Breast epithelium (tissue), 3 donors: ENCODE measurements at regions not wholly inside any gene's neighbourhood (a gene's known extent, or its start where the extent isn't known, plus 50 kb on each side); places are given as distances from the start of the nearest gene placed in this dataset.

Experiments
- POLR2A ChIP-seq: fragments of 450-650 bp; IDR thresholded peaks from one replicate; pipeline ENCODE4 v1.6.1; 2016; ENCODE audit warnings: antibody characterized with exemption, mild to moderate bottlenecking, moderate library complexity
- POLR2AphosphoS5 ChIP-seq, 3 donors: sonication (generic); formaldehyde crosslinking; IDR thresholded peaks; one replicate each; pipeline ENCODE4 v1.6.1; 2017; ENCODE audit warnings: antibody characterized with exemption in 3 of 3

DNA sequence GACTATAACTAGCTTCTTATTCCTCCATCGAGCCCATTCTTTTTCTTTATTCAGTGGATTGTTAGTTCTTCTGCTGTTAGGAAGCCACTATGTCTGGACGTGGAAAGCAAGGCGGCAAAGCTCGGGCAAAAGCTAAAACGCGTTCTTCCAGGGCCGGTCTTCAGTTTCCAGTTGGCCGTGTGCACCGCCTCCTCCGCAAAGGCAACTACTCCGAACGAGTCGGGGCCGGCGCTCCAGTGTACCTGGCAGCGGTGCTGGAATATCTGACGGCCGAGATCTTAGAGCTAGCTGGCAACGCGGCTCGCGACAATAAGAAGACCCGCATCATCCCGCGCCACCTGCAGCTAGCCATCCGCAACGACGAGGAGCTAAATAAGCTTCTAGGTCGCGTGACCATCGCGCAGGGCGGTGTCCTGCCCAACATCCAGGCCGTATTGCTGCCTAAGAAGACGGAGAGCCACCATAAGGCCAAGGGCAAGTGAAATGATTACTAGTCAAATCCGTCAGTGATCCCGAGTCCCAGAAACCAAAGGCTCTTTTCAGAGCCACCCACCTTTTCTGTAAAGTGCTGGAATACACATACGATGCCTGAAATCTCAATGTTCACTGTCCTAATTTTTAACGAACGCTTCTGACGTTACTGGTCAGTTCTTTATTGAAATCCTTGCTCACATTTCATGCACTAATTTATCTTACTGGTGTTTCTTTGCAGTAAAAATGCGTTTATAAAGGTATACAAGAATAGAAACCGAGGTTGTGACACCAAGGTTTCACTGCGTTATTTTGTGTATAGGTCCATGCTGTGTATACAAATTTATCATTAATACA lies 129.9 kb downstream of the HFE start:
- TF ChIP-seq POLR2AphosphoS5 (IDR thresholded peaks at IDR 0.05) (peak; percentile 83 to 91 (median 90)), POLR2A (no peak)
